ENCODE measurements at regions not wholly inside any gene's neighbourhood (a gene's known extent, or its start where the extent isn't known, plus 50 kb on each side); places are given as distances from the start of the nearest gene placed in this dataset.

DNA sequence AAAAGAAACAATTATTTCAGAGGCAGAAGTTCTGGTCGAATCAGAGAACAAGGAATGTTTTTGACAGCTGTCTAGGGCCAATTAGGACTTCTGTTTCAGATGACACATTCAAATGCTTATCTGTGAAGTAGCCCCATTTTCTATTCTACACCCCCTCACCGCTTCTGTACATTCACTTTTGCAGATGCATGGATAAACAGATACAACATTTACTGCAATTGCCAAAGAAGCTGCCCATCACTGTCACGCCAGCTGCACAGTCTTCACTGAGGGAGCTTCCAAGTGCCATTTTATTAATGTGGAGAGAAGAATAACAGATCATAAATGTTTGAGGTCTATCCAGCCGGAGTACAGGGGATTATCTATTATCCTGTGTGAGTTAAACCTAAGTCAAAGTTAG, 426.8 kb upstream of the ARID1B start:
- H3K9me3 ChIP-seq (replicated peaks) = 0 out of 2 replicates have a peak, but pooled peaks cover 5% of the 10 kb centered on the region
- DNase-seq (ENCODE audit: low read depth in 1 of 2, low spot score in 2 of 2) = no peak
- no peaks in the 10 kb centered on the region for H3K27me3 ChIP-seq (replicated peaks)
- H3K4me3 ChIP-seq = no peak overlapping the region
- no peaks in the 10 kb centered on the region for H3K36me3 ChIP-seq
- no peaks in the 10 kb centered on the region for H3K4me1 ChIP-seq (replicated peaks)
- H3K27ac ChIP-seq = no peak overlapping the region

DNA sequence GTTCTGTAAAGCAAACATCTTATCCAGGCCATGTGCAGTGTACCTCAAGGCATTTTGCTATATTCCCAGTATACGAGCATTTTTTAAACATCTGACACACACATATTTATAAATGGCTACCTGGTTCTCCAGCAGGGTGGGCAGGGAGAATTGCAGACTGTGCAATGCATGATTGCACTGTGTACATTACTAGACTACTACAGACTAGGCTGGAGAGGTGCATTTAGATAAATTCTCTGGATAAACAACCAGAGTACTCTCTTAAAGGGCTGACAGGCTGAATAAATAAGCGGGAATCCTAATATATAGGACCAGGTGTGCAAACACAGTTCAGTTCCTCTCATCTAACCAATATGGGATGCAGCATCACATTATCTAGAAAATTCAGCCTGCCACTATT, 428.3 kb upstream of the ARID1B start:
- H3K27me3 ChIP-seq (replicated peaks) = no peaks in the 10 kb centered on the region

DNA sequence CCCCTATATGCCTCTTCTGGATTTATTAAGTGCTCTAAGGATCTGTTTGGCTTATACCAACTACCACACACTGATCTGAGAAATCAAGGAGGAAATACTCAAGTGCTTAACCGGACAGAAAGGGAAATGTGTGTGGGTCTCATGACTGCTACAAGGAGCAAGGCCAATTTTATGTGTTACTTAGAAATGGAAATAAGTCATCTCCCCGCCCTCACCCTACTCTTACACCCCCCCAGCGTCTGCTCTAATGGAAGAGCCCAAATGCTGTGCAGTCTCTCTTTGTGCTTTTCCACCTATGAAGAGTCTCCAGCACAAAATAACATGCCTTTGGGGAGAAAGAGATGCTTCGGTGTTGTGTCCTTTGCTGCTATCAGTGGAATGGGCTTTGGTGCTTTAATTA, 428.8 kb upstream of the ARID1B start:
- DNase-seq (ENCODE audit: low read depth in 1 of 2, low spot score in 2 of 2) = no peak
- no peak overlapping the region for H3K27ac ChIP-seq
- 0 out of 2 replicates have a peak, but pooled peaks cover 2% of the 10 kb centered on the region for H3K9me3 ChIP-seq (replicated peaks)
- no peaks in the 10 kb centered on the region for H3K36me3 ChIP-seq
- H3K4me3 ChIP-seq = no peak overlapping the region
- H3K4me1 ChIP-seq (replicated peaks) = no peaks in the 10 kb centered on the region
- no peaks in the 10 kb centered on the region for H3K27me3 ChIP-seq (replicated peaks)

More for the DNA sequence above, 428.3 kb upstream of the ARID1B start:
- Histone ChIP-seq H3K9me3 (replicated peaks) (0 out of 2 replicates have a peak, but pooled peaks cover 2% of the 10 kb centered on the region), H3K4me1 (replicated peaks) (no peaks in the 10 kb centered on the region), H3K36me3 (no peaks in the 10 kb centered on the region), H3K4me3 (no peak overlapping the region), H3K27ac (no peak overlapping the region)
- no peak for DNase-seq (ENCODE audit: low read depth in 1 of 2, low spot score in 2 of 2)

DNA sequence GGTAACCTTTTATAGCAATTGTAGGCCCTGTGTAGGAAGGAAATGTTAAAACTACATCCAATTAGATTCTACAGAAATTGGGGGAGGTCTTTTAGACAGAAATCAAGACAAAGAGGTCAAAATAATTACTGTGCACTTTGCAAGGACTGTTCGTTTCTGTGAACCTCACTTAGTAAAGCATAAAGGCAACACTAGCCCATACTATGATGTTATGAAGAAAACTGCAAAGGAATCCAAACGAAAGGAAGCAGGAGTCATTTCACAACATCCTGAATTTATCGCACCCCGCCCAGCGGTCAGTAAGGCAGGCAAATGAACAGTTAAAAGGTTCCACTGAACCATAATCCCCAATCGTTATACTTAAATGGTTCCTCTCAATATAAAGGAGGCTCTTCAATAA, 429.5 kb upstream of the ARID1B start:
- Histone ChIP-seq H3K4me1 (replicated peaks) (no peaks in the 10 kb centered on the region), H3K4me3 (no peak overlapping the region), H3K27me3 (replicated peaks) (no peaks in the 10 kb centered on the region), H3K27ac (no peak overlapping the region), H3K36me3 (no peaks in the 10 kb centered on the region), H3K9me3 (replicated peaks) (0 out of 2 replicates have a peak, but pooled peaks cover 2% of the 10 kb centered on the region)
- DNase-seq (ENCODE audit: low read depth in 1 of 2, low spot score in 2 of 2) = no peak

DNA sequence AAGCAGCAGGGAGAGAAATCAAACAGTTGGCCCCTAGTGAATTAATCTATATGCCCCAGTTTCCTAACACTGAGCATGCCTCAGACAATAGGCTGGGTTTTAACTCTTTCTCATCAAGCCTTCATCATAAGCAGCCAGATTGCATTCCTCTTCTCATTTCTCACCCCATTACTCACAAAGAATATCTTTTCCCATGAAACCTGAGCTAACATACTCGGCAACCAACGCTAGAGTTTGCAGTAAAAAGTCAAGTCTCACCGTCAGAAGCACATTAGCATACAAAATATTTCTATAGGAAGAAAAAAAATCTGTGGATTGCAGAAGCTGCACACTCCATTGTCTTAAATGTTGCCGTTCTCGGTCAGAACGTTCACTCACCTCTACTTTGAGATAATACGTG, 429.9 kb upstream of the ARID1B start:
- H3K27me3 ChIP-seq (replicated peaks) = no peaks in the 10 kb centered on the region
- H3K4me3 ChIP-seq = no peak overlapping the region
- H3K27ac ChIP-seq = no peak overlapping the region
- H3K36me3 ChIP-seq = no peaks in the 10 kb centered on the region
- 0 out of 2 replicates have a peak, but pooled peaks cover 2% of the 10 kb centered on the region for H3K9me3 ChIP-seq (replicated peaks)
- no peaks in the 10 kb centered on the region for H3K4me1 ChIP-seq (replicated peaks)
- no peak for DNase-seq (ENCODE audit: low read depth in 1 of 2, low spot score in 2 of 2)

DNA sequence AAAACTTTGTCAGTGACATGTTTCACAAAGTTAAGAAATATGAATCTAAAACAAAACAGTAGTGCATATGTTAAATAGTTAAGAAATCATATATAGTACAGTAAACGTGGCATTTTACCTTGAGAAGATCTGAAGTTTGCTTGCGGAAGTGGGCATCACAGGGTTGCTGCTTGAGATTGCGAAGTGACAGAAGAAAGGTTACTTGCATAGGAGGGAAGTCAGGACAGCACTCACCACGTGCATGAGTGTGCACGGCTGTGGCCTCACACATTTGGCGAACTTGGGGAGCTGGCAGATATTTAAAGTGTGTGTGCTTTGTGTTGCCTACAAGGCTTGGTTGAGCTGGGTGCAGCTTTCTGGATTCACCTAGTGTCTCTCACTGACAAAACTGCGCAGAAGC, 431.5 kb upstream of the ARID1B start:
- Histone ChIP-seq H3K9me3 (replicated peaks) (0 out of 2 replicates have a peak, but pooled peaks cover 2% of the 10 kb centered on the region), H3K27ac (no peak overlapping the region), H3K4me3 (no peak overlapping the region), H3K4me1 (replicated peaks) (no peaks in the 10 kb centered on the region), H3K27me3 (replicated peaks) (no peaks in the 10 kb centered on the region), H3K36me3 (no peaks in the 10 kb centered on the region)
- DNase-seq (ENCODE audit: low read depth in 1 of 2, low spot score in 2 of 2) = no peak

DNA sequence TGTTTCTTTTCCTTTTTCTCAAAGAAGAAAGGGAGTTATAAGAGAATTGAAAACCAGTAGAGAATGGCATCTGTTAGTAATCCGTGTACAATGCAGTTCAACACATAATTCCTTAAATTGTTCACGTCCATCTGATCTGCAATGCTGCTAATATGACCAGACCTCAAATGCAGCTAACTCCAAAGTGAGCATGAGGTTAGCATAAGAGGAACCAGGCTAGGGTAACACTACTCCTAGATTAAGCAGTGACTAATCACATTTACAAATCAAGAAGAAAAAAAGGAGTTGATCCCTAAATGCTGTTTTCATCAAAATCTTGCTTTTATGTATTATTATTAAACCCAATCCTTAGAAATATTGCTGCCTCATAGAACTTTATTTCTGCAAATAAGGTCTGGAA, 432.7 kb upstream of the ARID1B start:
- H3K27me3 ChIP-seq (replicated peaks) = no peaks in the 10 kb centered on the region
- no peaks in the 10 kb centered on the region for H3K4me1 ChIP-seq (replicated peaks)
- H3K36me3 ChIP-seq = no peaks in the 10 kb centered on the region
- H3K9me3 ChIP-seq (replicated peaks) = 0 out of 2 replicates have a peak, but pooled peaks cover 2% of the 10 kb centered on the region
- DNase-seq (ENCODE audit: low read depth in 1 of 2, low spot score in 2 of 2) = no peak
- H3K4me3 ChIP-seq = no peak overlapping the region
- no peak overlapping the region for H3K27ac ChIP-seq

DNA sequence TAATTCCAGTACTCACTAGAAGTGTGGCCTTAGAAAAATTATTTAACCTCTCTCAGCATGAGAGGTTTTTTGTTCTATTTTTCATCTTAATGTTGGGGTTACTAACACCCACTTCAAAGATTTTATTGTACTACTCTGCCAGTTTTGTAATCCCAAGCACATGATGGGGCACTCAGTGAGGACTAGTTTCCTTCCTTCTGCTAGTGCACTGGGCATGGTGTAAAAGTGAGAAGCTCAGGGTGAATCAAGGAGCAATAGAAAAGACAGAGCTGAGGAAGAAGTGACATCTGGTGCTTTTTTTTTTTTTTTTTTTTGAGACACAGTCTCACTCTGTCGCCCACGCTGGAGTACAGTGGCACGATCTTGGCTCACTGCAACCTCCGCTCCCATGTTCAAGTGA, 439.4 kb upstream of the ARID1B start:
- no peak overlapping the region for H3K4me3 ChIP-seq
- no peak for DNase-seq (ENCODE audit: low read depth in 1 of 2, low spot score in 2 of 2)
- H3K9me3 ChIP-seq (replicated peaks) = no peaks in the 10 kb centered on the region
- H3K27ac ChIP-seq = no peak overlapping the region
- no peaks in the 10 kb centered on the region for H3K27me3 ChIP-seq (replicated peaks)
- no peaks in the 10 kb centered on the region for H3K36me3 ChIP-seq
- H3K4me1 ChIP-seq (replicated peaks) = no peaks in the 10 kb centered on the region

DNA sequence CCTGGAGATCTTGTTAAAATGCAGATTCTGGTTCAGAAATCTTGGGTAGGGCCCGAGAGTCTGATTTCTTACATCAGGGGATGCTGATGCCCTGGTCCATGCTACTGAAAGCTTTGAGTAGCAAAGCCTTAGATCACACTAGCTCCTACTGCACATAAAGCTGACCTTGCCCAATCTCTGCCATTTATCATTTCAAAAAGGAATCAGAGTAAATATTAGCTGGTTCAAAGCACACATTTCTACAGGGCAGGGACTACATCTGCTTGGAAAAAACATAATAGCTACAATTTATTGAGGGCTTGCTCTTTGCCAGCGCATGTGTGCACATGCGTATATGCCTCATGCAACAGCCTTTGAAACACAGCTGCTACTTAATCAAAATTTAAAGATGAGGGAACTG, 440.4 kb upstream of the ARID1B start:
- Histone ChIP-seq H3K4me1 (replicated peaks) (no peaks in the 10 kb centered on the region), H3K4me3 (no peak overlapping the region), H3K27me3 (replicated peaks) (no peaks in the 10 kb centered on the region), H3K27ac (no peak overlapping the region), H3K9me3 (replicated peaks) (no peaks in the 10 kb centered on the region), H3K36me3 (no peaks in the 10 kb centered on the region)
- no peak for DNase-seq (ENCODE audit: low read depth in 1 of 2, low spot score in 2 of 2)

DNA sequence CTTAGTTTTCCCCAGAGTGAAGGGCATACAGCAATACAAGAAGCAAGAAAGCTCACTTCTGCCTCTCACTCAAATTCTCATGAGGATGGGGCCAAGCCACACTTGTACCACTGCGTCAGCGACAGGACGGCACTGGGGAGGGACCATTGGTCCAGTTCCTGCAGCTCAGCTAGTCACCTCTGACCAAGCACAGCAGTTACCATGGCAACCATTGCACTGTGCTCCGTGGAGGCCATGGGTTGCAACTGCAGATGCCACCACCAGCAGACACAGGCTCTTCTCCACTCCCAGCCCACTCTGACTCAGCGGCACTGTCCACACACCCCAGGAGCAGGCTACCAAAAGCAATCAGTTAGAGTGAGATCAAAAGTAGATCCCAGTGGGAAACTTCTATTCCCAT, 441.1 kb upstream of the ARID1B start:
- no peaks in the 10 kb centered on the region for H3K9me3 ChIP-seq (replicated peaks)
- H3K27me3 ChIP-seq (replicated peaks) = no peaks in the 10 kb centered on the region
- H3K27ac ChIP-seq = no peak overlapping the region
- DNase-seq (ENCODE audit: low read depth in 1 of 2, low spot score in 2 of 2) = no peak
- H3K4me3 ChIP-seq = no peak overlapping the region
- no peaks in the 10 kb centered on the region for H3K4me1 ChIP-seq (replicated peaks)
- no peaks in the 10 kb centered on the region for H3K36me3 ChIP-seq

DNA sequence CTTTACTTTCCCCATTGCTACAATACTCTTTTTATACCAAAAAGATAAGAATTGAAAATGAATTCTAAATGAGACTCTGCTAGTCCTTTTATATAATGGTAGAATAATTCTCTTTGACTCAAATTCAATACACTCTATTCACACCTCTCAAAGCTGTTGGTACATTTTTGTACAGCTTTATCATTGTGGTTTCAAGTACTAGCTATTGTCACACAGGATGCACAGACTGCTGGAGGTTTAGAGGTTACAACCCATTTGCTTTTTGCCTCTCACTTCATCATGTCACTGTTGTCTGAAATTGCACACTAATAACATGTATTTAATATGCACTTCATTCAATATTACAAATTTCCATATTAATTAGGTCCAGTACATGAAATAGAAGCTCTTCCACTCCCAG, 442.2 kb upstream of the ARID1B start:
- Histone ChIP-seq H3K36me3 (no peaks in the 10 kb centered on the region), H3K4me1 (replicated peaks) (no peaks in the 10 kb centered on the region), H3K27ac (no peak overlapping the region), H3K27me3 (replicated peaks) (no peaks in the 10 kb centered on the region), H3K4me3 (no peak overlapping the region), H3K9me3 (replicated peaks) (no peaks in the 10 kb centered on the region)
- no peak for DNase-seq (ENCODE audit: low read depth in 1 of 2, low spot score in 2 of 2)

DNA sequence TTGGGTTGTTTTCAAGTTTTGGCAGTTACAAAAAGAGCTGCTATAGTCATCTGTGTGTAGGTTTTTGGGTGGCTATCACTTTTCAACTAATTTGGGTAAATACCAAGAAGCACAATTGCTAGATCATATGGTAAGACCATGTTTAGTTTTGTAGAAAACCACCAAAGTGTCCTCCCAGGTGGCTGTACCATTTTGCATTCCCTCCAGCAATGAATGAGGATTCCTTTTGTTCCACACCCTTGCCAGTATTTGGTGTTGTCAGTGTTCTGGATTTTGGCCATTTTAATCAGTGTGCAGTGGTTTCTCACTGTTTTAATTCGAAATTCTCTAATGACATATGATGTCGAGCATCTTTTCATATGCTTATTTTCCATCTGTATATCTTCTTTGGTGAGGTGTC, 457.5 kb upstream of the ARID1B start:
- Histone ChIP-seq H3K9me3 (replicated peaks) (no peaks in the 10 kb centered on the region), H3K36me3 (no peaks in the 10 kb centered on the region), H3K27me3 (replicated peaks) (no peaks in the 10 kb centered on the region), H3K27ac (no peak overlapping the region), H3K4me3 (no peak overlapping the region), H3K4me1 (replicated peaks) (no peaks in the 10 kb centered on the region)
- DNase-seq (ENCODE audit: low read depth in 1 of 2, low spot score in 2 of 2) = no peak

DNA sequence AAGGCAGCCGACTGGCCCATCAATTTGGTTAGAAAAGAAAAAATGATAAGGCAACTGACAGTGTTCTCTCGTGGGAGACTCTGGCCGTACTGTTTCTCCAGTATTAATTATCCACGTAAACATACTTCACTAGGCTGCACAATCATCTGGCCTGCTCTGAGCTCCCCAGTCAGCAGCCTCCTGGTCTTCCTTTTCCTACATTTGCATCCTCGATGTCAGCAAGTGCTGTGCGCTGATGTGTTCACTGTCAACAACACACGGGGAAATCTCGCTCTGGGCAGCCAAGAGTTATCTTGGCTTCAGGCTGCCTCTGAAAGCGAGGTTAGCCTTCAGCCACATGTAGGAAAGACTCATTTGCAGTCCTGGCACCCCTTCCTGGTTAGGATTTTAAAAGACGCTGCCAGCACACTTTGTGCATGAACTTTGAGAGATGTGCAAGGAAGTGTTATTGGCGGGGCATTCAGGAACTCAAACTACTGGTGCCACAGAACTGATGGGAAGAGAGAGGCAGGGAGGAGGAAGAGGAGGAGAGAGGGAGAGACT, 460.5 kb upstream of the ARID1B start:
- Histone ChIP-seq H3K36me3 (no peaks in the 10 kb centered on the region), H3K27me3 (replicated peaks) (0 out of 2 replicates have a peak, but pooled peaks cover 4% of the 10 kb centered on the region), H3K4me1 (replicated peaks) (no peaks in the 10 kb centered on the region), H3K4me3 (no peak overlapping the region), H3K27ac (no peak overlapping the region), H3K9me3 (replicated peaks) (no peaks in the 10 kb centered on the region)
- DNase-seq (ENCODE audit: low read depth in 1 of 2, low spot score in 2 of 2) = no peak

DNA sequence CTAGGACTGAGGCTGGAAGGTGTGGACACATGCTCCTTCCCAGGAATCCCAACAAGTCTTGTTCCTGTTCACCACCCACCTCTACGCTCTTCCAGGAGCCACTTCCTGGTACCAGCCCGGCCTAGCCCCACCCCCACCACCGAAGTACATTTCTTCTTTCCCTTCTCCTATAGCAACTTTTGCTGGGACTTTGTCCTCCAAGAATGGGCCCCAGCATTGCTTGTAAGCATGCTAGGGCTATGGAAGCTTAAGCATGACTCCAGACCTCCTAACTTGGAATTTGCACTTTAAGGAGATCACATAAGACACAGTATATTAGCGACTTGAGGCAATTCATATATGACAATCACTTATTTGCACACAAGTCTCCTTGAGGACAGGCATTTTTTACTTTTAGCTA, 462.0 kb upstream of the ARID1B start:
- Histone ChIP-seq H3K27me3 (replicated peaks) (0 out of 2 replicates have a peak, but pooled peaks cover 4% of the 10 kb centered on the region), H3K9me3 (replicated peaks) (no peaks in the 10 kb centered on the region), H3K4me1 (replicated peaks) (no peaks in the 10 kb centered on the region), H3K4me3 (no peak overlapping the region), H3K36me3 (no peaks in the 10 kb centered on the region), H3K27ac (no peak overlapping the region)
- no peak for DNase-seq (ENCODE audit: low read depth in 1 of 2, low spot score in 2 of 2)

DNA sequence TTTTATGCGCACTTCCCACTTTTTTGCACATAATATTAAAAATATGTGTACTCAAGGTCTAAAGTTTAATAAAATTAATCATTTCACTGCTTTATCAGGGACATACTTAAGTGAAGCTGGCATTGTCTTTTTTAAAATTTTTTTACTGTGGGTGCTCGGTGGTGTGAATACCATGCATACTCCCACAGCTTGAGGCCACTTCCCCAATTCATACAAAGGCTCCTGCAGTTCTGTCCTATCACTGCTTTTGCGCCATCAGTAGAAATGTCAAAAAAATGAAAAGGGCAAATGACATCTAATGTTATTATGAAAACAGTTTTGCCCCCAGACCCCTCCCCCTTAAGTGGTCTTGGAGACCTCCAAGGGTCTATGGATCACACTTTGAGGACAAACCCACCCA, 464.1 kb upstream of the ARID1B start:
- no peaks in the 10 kb centered on the region for H3K36me3 ChIP-seq

More for the DNA sequence above, 464.1 kb upstream of the ARID1B start:
- no peak overlapping the region for H3K4me3 ChIP-seq
- DNase-seq (ENCODE audit: low read depth in 1 of 2, low spot score in 2 of 2) = no peak
- no peak overlapping the region for H3K27ac ChIP-seq
- 0 out of 2 replicates have a peak, but pooled peaks cover 5% of the 10 kb centered on the region for H3K9me3 ChIP-seq (replicated peaks)
- 0 out of 2 replicates have a peak, but pooled peaks cover 4% of the 10 kb centered on the region for H3K27me3 ChIP-seq (replicated peaks)
- H3K4me1 ChIP-seq (replicated peaks) = no peaks in the 10 kb centered on the region

Data from SJSA1 (cell line).